ENCODE measurements at regions not wholly inside any gene's neighbourhood (a gene's known extent, or its start where the extent isn't known, plus 50 kb on each side); places are given as distances from the start of the nearest gene placed in this dataset.

DNA sequence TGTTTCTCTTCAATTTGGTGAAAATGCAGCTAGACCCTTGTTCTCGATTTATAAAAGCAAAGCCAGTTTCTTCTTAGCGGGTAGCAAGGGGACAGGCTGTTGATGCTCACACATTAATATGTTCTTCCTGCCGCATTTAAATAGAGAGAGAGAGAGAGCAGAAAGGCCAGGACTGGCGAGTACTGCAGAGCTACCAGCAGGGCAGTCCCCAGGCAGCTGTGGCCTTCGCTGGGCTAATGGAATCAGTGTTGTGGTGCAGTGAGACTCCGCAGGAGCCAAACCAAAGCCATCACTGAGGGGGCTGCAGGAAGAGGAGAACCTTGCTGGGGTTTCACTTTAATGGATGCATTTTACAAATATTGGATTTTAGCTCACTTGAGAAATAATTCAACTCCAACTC, 223.6 kb downstream of the ACTR3 start:
- TF ChIP-seq CTCF (IDR thresholded peaks at IDR 0.05) (no peak), POLR2A (IDR thresholded peaks at IDR 0.05) (no peak)
